Endothelial cell of umbilical vein (primary cell): ENCODE measurements at regions not wholly inside any gene's neighbourhood (a gene's known extent, or its start where the extent isn't known, plus 50 kb on each side); places are given as distances from the start of the nearest gene placed in this dataset.

Experiments used
- BruUV-seq: library from RNA; stranded (reverse); fragments of 400-500 nt; replicated peaks from 2 replicates; lab custom pipeline; 2021; lab: Mats Ljungman, UMichigan
- CTCF ChIA-PET: fragments of 300-600, 350-600 bp; sonication (Branson Sonifier 250); formaldehyde crosslinking; loops from one replicate; lab custom pipeline; 2021; ENCODE audit warnings: antibody characterized with exemption, inconsistent platforms; lab: Charles Lee
- POLR2A ChIA-PET: fragments of 300-600, 350-600 bp; sonication (Branson Sonifier 250); formaldehyde crosslinking; loops from one replicate; lab custom pipeline; 2021; ENCODE audit warnings: antibody characterized with exemption, inconsistent platforms; lab: Charles Lee
- DNase-seq: peaks from one replicate; pipeline ENCODE4 v3.0.0-alpha.2; 2011; ENCODE audit warnings: low read depth, low spot score
- FAIRE-seq: peaks from 2 replicates; lab custom pipeline; 2011; peaks lifted over from hg19 to GRCh38; lab: Jason Lieb, UNC
- H2AFZ ChIP-seq: 2 replicates; pipeline ENCODE4 v1.6.0; 2012; ENCODE audit warnings: low read depth, low read length, control low read depth, inconsistent platforms
- H3K27ac ChIP-seq: 2 replicates; pipeline ENCODE4 v1.5.1; 2011; ENCODE audit warnings: low read depth, mild to moderate bottlenecking, control low read depth, low read length, moderate library complexity; ENCODE audit not compliant: insufficient read depth
- H3K27me3 ChIP-seq, 2 experiments: 2 replicates each; pipeline versions ENCODE4 v1.6.0 to v1.6.1; 2011; ENCODE audit warnings: low read length in 2 of 2, mixed read lengths in 1 of 2; ENCODE audit not compliant: control insufficient read depth in 2 of 2, insufficient read depth in 2 of 2
- H3K36me3 ChIP-seq, 2 experiments: 2 replicates in 1 of 2; 3 replicates in 1 of 2; pipeline ENCODE4 v1.5.1; 2011; ENCODE audit warnings: low read length in 2 of 2, mild to moderate bottlenecking in 1 of 2, moderate library complexity in 1 of 2; ENCODE audit not compliant: control insufficient read depth in 2 of 2, insufficient read depth in 2 of 2; ENCODE audit errors: extremely low read depth in 1 of 2
- H3K4me1 ChIP-seq: 3 replicates; pipeline ENCODE4 v1.5.1; 2011; ENCODE audit warnings: mild to moderate bottlenecking, low read length; ENCODE audit not compliant: control insufficient read depth, insufficient read depth; ENCODE audit errors: extremely low read depth
- H3K4me2 ChIP-seq: 2 replicates; pipeline ENCODE4 v1.6.1; 2011; ENCODE audit warnings: low read length, control low read depth, mixed read lengths; ENCODE audit not compliant: insufficient read depth
- H3K4me3 ChIP-seq, 3 experiments: fragments of 200-600 bp in 1 of 3; sonication (generic), shearing (Covaris generic) in 1 of 3; replicated peaks in 1 of 3; 2 replicates each; pipeline ENCODE4 v1.5.1; 2011 to 2016; ENCODE audit warnings: control low read depth in 3 of 3, low read length in 3 of 3, mild to moderate bottlenecking in 2 of 3, inconsistent platforms in 1 of 3, low read depth in 1 of 3, moderate library complexity in 1 of 3; ENCODE audit not compliant: insufficient read depth in 1 of 3
- H3K79me2 ChIP-seq: 2 replicates; pipeline ENCODE4 v1.6.0; 2012; ENCODE audit warnings: low read length, inconsistent platforms; ENCODE audit not compliant: control insufficient read depth, insufficient read depth
- H3K9ac ChIP-seq: replicated peaks from 2 replicates; pipeline ENCODE3; 2011; ENCODE audit warnings: low read length, control low read depth; ENCODE audit not compliant: insufficient read depth; ENCODE audit errors: extremely low read depth
- H3K9me1 ChIP-seq: replicated peaks from 3 replicates; pipeline ENCODE4 v1.6.0; 2011; ENCODE audit warnings: mild to moderate bottlenecking, low read length; ENCODE audit not compliant: control insufficient read depth, insufficient read depth; ENCODE audit errors: extremely low read depth
- H3K9me3 ChIP-seq: replicated peaks from 2 replicates; pipeline ENCODE4 v1.5.1; 2012; ENCODE audit warnings: low read length, inconsistent platforms; ENCODE audit not compliant: control insufficient read depth, insufficient read depth
- H4K20me1 ChIP-seq: replicated peaks from 2 replicates; pipeline ENCODE3; 2011; ENCODE audit warnings: mild to moderate bottlenecking, low read length; ENCODE audit not compliant: control insufficient read depth, insufficient read depth; ENCODE audit errors: extremely low read depth
- CTCF ChIP-seq, 2 donors: IDR thresholded peaks; 1 replicate in 1 of 2; 2 replicates in 1 of 2; pipeline ENCODE4 v1.5.1; 2011; ENCODE audit warnings: low read length in 2 of 2, mild to moderate bottlenecking in 2 of 2, moderate library complexity in 2 of 2, control low read depth in 1 of 2, inconsistent platforms in 1 of 2, low read depth in 1 of 2; ENCODE audit not compliant: insufficient read depth in 1 of 2; ENCODE audit errors: extremely low read depth in 1 of 2
- EZH2 ChIP-seq: IDR thresholded peaks from 2 replicates; pipeline ENCODE4 v1.6.1; 2012; ENCODE audit warnings: borderline replicate concordance, low read depth, mild to moderate bottlenecking, moderate library complexity, low read length, inconsistent platforms; ENCODE audit not compliant: severe bottlenecking
- FOS ChIP-seq: IDR thresholded peaks from 2 replicates; pipeline ENCODE4 v1.6.1; 2011; ENCODE audit warnings: mild to moderate bottlenecking, low read length, moderate library complexity, borderline replicate concordance; ENCODE audit not compliant: insufficient read depth
- MAX ChIP-seq: IDR thresholded peaks from 2 replicates; pipeline ENCODE4 v1.6.1; 2011; ENCODE audit not compliant: insufficient read depth, insufficient read length
- POLR2A ChIP-seq: IDR thresholded peaks from 2 replicates; pipeline ENCODE4 v1.6.1; 2012; ENCODE audit warnings: low read depth, mild to moderate bottlenecking, control low read depth, low read length
- POLR2AphosphoS5 ChIP-seq: IDR thresholded peaks from 2 replicates; pipeline ENCODE4 v1.6.1; 2012; ENCODE audit warnings: low read depth, mild to moderate bottlenecking, control low read depth, low read length, moderate library complexity; ENCODE audit not compliant: insufficient read depth
- dilution Hi-C: fragments of 300-500 bp; cut with MboI; formaldehyde crosslinking; loops from one replicate; pipeline ENCODE4 v1.15.0; 2019; ENCODE audit warnings: low sequenced_read_pairs; ENCODE audit not compliant: extremely low pct_ligation_motif_present
- intact Hi-C: fragments of 100-400 bp; cut with micrococcal nuclease; formaldehyde crosslinking; loops from one replicate; pipeline ENCODE4 v1.10.0; 2022

GRCh38 chr11:15861256-15861655 lies 495.1 kb downstream of the SOX6 start:
- Histone ChIP-seq H3K79me2 (no peaks in the 10 kb centered on the region), H2AFZ (no peak overlapping the region), H3K4me1 (no peaks in the 10 kb centered on the region), H3K9ac (no peak overlapping the region), H3K27me3 (no peaks in the 10 kb centered on the region), H3K27ac (no peak overlapping the region), H3K4me3 (no peak overlapping the region), H3K4me2 (no peak overlapping the region), H4K20me1 (no peaks in the 10 kb centered on the region), H3K36me3 (no peaks in the 10 kb centered on the region), H3K9me1 (no peaks in the 10 kb centered on the region), H3K9me3 (no peaks in the 10 kb centered on the region)
- intact Hi-C loops: no loop called here
- ChIA-PET CTCF (interaction anchor here (0.7 kb wide), 1 partner anchor 144 kb away, joined by 3 read pairs; no protein-coding TSS in a partner anchor), POLR2A (no interaction called here)
- FAIRE-seq (no peak), DNase-seq (no peak)
- no peak for TF ChIP-seq POLR2AphosphoS5
- no peak for TF ChIP-seq MAX
- no peak for TF ChIP-seq CTCF (IDR thresholded peaks at IDR 0.05; ENCODE audit: extremely low read depth in 1 of 2, insufficient read depth in 1 of 2, low read depth in 1 of 2, low read length in 2 of 2)
- TF ChIP-seq EZH2: no peak
- TF ChIP-seq POLR2A: no peak
- no peak for TF ChIP-seq FOS
- BruUV-seq: no TSS peak
- dilution Hi-C loops: no loop called here
